GM12892 (cell line): ENCODE measurements at regions not wholly inside any gene's neighbourhood (a gene's known extent, or its start where the extent isn't known, plus 50 kb on each side); places are given as distances from the start of the nearest gene placed in this dataset.

Experiments
- POLR2A ChIP-seq: IDR thresholded peaks from 2 replicates; pipeline ENCODE4 v1.6.1; 2011; ENCODE audit warnings: low read depth, low read length, control low read depth
- POLR2AphosphoS5 ChIP-seq: IDR thresholded peaks from 2 replicates; pipeline ENCODE4 v1.6.1; 2011; ENCODE audit warnings: low read depth, low read length, control low read depth

- TF ChIP-seq POLR2A (no peak), POLR2AphosphoS5 (no peak)
Measured at GRCh38 chr20:43262341-43262740, 72.6 kb upstream of the PTPRT start.
